Suprapubic skin (tissue), 4 donors: ENCODE measurements at regions not wholly inside any gene's neighbourhood (a gene's known extent, or its start where the extent isn't known, plus 50 kb on each side); places are given as distances from the start of the nearest gene placed in this dataset.

Source experiments
- DNase-seq, 2 donors: peaks; one replicate each; pipeline ENCODE4 v3.0.0-alpha.2; 2019; ENCODE audit warnings: low spot score in 2 of 2
- H3K27ac ChIP-seq: fragments of 200-600 bp; sonication (generic); one replicate; pipeline ENCODE4 v1.5.1; 2019
- H3K27me3 ChIP-seq: fragments of 200-600 bp; sonication (generic); one replicate; pipeline ENCODE4 v1.5.1; 2019
- H3K36me3 ChIP-seq: fragments of 200-600 bp; sonication (generic); one replicate; pipeline ENCODE4 v1.5.1; 2019
- H3K4me1 ChIP-seq: fragments of 200-600 bp; sonication (generic); one replicate; pipeline ENCODE4 v1.5.1; 2019
- H3K4me3 ChIP-seq: fragments of 200-600 bp; sonication (generic); one replicate; pipeline ENCODE4 v1.5.1; 2019; ENCODE audit warnings: mild to moderate bottlenecking
- H3K9me3 ChIP-seq: fragments of 200-600 bp; sonication (generic); one replicate; pipeline ENCODE4 v1.5.1; 2019
- EP300 ChIP-seq: sonication (generic); formaldehyde crosslinking; IDR thresholded peaks from one replicate; pipeline ENCODE4 v1.6.1; 2017; ENCODE audit warnings: antibody characterized with exemption
- POLR2A ChIP-seq, 2 donors: fragments of 450-650 bp; IDR thresholded peaks; one replicate each; pipeline ENCODE4 v1.6.1; 2017; ENCODE audit warnings: antibody characterized with exemption in 2 of 2, mild to moderate bottlenecking in 2 of 2, moderate library complexity in 2 of 2
- POLR2AphosphoS5 ChIP-seq, 3 donors: sonication (generic); formaldehyde crosslinking; IDR thresholded peaks; one replicate each; pipeline ENCODE4 v1.6.1; 2017; ENCODE audit warnings: antibody characterized with exemption in 3 of 3
- WGBS: methylation state at CpG from one replicate; pipeline ENCODE4 v1.1.5; 2018; 5-methylcytosine and 5-hydroxymethylcytosine counted together
- TF ChIP-seq, protein P1 (sequence below), 2 donors: fragments of 200-600 bp in 1 of 2; fragments of 450-650 bp in 1 of 2; sonication (generic) in 1 of 2; IDR thresholded peaks; one replicate each; pipeline ENCODE4 v1.5.1; 2016 to 2019; ENCODE audit warnings: antibody characterized with exemption in 2 of 2, mild to moderate bottlenecking in 1 of 2, moderate library complexity in 1 of 2

DNA sequence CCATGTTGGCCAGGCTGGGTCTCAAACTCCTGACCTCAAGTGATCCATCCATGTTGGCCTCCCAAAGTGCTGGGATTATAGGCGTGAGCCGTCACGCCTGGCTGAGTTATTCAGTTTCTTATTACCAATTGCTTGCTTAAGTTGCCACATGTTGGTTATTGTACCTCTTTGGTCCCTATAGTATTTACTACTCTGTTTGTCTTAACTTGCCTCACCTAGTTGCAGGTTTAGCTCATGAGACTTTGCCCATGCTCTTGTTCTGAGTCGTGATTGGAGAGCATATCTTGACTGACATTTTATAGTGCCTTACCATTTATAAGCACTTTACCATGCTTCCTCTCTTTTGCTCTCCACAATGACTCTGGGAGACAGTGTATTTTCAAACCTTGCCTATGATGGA is 134.2 kb upstream of the HDGFL1 start:
- no peaks in the 10 kb centered on the region for H3K27me3 ChIP-seq
- no peak overlapping the region for H3K27ac ChIP-seq
- no peak for DNase-seq
- H3K4me1 ChIP-seq = no peaks in the 10 kb centered on the region
- H3K4me3 ChIP-seq = no peak overlapping the region
- 94% methylated on average over 4 of the region's 4 CpGs for WGBS
- no peaks in the 10 kb centered on the region for H3K36me3 ChIP-seq
- H3K9me3 ChIP-seq = no peaks in the 10 kb centered on the region
- TF ChIP-seq POLR2AphosphoS5 (IDR thresholded peaks at IDR 0.05) (no peak), EP300 (no peak), POLR2A (IDR thresholded peaks at IDR 0.05) (no peak)
- TF ChIP-seq, protein P1, sequence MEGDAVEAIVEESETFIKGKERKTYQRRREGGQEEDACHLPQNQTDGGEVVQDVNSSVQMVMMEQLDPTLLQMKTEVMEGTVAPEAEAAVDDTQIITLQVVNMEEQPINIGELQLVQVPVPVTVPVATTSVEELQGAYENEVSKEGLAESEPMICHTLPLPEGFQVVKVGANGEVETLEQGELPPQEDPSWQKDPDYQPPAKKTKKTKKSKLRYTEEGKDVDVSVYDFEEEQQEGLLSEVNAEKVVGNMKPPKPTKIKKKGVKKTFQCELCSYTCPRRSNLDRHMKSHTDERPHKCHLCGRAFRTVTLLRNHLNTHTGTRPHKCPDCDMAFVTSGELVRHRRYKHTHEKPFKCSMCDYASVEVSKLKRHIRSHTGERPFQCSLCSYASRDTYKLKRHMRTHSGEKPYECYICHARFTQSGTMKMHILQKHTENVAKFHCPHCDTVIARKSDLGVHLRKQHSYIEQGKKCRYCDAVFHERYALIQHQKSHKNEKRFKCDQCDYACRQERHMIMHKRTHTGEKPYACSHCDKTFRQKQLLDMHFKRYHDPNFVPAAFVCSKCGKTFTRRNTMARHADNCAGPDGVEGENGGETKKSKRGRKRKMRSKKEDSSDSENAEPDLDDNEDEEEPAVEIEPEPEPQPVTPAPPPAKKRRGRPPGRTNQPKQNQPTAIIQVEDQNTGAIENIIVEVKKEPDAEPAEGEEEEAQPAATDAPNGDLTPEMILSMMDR (IDR thresholded peaks at IDR 0.05) = no peak

DNA sequence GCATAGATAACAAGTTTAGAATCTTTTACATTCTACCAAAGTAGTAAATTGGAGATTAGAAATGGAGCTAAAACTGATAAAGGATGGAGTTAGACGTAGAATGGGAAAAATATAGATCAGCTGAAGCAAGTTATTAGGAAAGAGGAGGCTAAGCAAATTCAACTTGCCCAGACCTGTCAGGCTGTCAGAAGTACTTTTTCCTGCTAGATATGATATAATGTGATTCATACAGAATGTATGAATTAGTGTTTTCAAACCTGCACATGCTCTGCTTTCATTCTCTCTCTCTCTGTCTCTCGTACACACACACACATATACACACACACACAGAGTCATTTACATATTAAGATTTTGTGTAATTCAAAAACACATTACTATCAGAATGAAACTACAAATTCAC is 133.2 kb upstream of the HDGFL1 start:
- no peak overlapping the region for H3K27ac ChIP-seq
- no peak for DNase-seq
- no peak overlapping the region for H3K4me3 ChIP-seq
- no peaks in the 10 kb centered on the region for H3K36me3 ChIP-seq
- no peaks in the 10 kb centered on the region for H3K27me3 ChIP-seq
- TF ChIP-seq POLR2A (IDR thresholded peaks at IDR 0.05) (no peak), POLR2AphosphoS5 (IDR thresholded peaks at IDR 0.05) (no peak), EP300 (no peak)
- TF ChIP-seq, protein P1 (IDR thresholded peaks at IDR 0.05) = no peak
- WGBS = 61% methylated on average over 2 of the region's 2 CpGs
- no peaks in the 10 kb centered on the region for H3K4me1 ChIP-seq
- H3K9me3 ChIP-seq = no peaks in the 10 kb centered on the region

DNA sequence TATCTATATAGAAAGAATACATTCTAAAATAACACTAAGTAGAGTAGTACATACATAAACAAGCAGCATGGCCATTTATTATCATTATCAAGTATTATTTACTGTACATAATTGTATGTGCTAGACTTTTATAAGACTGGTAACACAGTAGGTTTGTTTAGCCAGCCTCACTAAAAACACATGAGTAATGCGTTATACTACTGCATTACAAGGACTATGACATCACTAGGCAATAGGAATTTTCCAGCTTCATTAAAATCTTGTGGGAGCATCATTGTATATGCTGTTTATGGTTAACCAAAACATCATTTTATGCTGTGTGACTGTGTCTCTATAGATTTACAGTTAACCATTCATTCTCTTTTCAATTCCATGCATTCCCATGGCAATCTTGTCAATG is 131.7 kb upstream of the HDGFL1 start:
- Histone ChIP-seq H3K27me3 (no peaks in the 10 kb centered on the region), H3K4me3 (no peak overlapping the region), H3K36me3 (no peaks in the 10 kb centered on the region), H3K9me3 (no peaks in the 10 kb centered on the region), H3K27ac (no peak overlapping the region), H3K4me1 (peaks cover 2% of the 10 kb centered on the region)
- no peak for DNase-seq
- 88% methylated on average over 1 of the region's 1 CpG for WGBS
- TF ChIP-seq POLR2AphosphoS5 (IDR thresholded peaks at IDR 0.05) (no peak), POLR2A (IDR thresholded peaks at IDR 0.05) (no peak)
- TF ChIP-seq, protein P1 (IDR thresholded peaks at IDR 0.05) = no peak

DNA sequence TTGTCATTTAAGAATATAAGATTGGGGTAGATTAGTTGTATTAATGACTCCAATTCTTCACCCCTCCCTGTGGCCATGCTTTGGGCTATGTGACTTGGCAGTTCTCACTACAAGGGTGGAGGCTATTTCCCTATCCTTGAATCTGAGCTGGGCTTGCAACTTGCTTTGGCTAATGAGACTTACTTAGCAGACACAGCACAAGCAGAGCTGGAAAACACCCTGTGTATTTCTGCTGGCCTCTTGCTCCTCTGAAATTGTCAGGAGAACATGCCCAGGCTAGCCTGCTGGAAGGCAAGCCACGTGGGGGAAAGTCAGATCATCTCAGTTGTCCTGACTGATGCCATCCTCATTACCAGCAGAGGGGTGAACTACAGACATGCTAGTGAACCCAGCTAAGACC is 126.5 kb upstream of the HDGFL1 start:
- DNase-seq = no peak
- no peaks in the 10 kb centered on the region for H3K36me3 ChIP-seq
- 0% methylated on average over 1 of the region's 1 CpG for WGBS
- H3K9me3 ChIP-seq = no peaks in the 10 kb centered on the region
- no peak overlapping the region for H3K4me3 ChIP-seq
- TF ChIP-seq POLR2AphosphoS5 (IDR thresholded peaks at IDR 0.05) (no peak), EP300 (no peak), POLR2A (IDR thresholded peaks at IDR 0.05) (no peak)
- TF ChIP-seq, protein P1 (IDR thresholded peaks at IDR 0.05) = no peak
- no peaks in the 10 kb centered on the region for H3K27me3 ChIP-seq
- H3K27ac ChIP-seq = no peak overlapping the region
- peaks cover 2% of the 10 kb centered on the region for H3K4me1 ChIP-seq

DNA sequence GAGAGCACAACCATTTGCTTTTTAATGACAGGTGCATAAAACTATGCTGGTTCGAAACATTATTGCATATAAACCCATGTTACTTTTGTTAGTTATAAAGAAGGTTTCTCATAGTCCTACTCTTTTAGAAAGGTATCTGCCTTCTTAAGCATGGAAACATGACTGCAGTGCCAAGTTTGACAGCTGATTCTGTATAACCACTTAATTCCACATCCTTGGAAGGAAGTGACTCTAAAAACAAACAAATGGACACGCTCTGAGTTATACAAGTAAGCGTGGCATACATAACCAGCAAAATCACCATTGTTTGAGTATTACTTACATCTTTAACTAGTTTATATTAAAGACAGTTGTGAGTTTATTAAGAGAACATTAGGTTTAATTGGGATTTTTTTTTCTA is 125.0 kb upstream of the HDGFL1 start:
- TF ChIP-seq POLR2AphosphoS5 (IDR thresholded peaks at IDR 0.05) (no peak), EP300 (no peak), POLR2A (IDR thresholded peaks at IDR 0.05) (no peak)
- TF ChIP-seq, protein P1 (IDR thresholded peaks at IDR 0.05) = no peak
- H3K36me3 ChIP-seq = no peaks in the 10 kb centered on the region
- 82% methylated on average over 3 of the region's 3 CpGs for WGBS
- no peak for DNase-seq
- no peaks in the 10 kb centered on the region for H3K9me3 ChIP-seq
- H3K4me3 ChIP-seq = no peak overlapping the region
- no peak overlapping the region for H3K27ac ChIP-seq
- no peaks in the 10 kb centered on the region for H3K27me3 ChIP-seq
- peaks cover 2% of the 10 kb centered on the region for H3K4me1 ChIP-seq
